ENCODE measurements at regions not wholly inside any gene's neighbourhood (a gene's known extent, or its start where the extent isn't known, plus 50 kb on each side); places are given as distances from the start of the nearest gene placed in this dataset.
"Not testable (repeated sequence)": the region's sequence is repeated elsewhere in the genome, so short reads cannot be mapped to it uniquely, and the experiment has no call there.

DNA sequence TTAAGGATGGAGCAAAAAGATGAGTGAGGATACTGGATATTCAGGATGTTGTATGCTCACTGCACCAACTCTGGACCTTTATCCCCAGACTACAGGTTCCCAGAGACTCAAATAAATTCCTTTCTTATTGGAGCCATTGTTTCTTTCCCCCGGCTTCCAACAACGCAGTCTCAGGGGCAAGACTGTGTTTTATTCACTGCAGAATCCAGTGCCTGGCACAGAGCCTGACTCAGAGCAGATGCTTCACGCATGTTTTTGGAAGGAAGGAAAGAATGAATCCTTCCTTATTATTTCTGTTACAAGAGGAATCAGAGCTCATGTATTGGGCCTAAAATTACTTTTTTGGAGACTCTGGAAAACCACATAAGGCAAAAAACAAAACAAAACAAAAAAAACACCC lies 96.0 kb upstream of the VGLL4 start:
- no peak for DNase-seq

- no peak for DNase-seq
These were observed 95.4 kb upstream of the VGLL4 start for GRCh38 chr3:11739123-11739522.

GRCh38 chr3:11737742-11738141 lies 94.0 kb upstream of the VGLL4 start:
- DNase-seq, result no peak

DNA sequence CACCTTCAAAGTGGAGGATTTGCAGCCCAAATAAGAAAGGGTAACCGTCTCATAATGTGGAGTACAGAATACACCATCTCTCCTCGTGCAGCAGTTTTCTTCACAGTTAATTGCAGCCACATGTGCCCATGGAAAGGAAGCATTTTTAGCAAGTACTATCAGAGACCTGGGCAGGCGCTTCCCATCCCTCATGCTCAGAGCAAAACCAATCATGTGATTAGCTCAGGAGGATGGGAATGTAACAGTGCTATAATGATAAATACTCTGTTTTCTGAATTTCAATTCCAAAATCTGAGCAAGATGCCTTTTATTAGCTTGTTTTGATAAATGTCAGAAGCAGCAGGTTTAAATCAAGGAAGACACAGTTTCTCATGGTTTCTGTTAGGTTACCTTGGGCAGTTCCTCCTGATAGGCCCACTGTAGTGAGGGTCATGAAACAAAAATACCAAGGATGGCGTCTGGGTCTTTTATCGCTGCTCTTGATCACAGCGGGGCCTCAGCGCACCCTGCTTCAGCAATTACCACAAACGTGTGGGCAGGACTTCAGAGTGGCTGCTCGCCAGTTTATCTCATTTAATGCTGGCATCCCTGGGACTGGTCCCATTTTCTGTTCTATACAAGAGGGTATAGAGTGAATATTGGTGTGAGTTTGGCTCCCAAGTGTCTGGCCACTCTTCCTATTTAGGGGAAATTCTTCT lies 92.6 kb upstream of the VGLL4 start:
- DNase-seq, result no peak

DNA sequence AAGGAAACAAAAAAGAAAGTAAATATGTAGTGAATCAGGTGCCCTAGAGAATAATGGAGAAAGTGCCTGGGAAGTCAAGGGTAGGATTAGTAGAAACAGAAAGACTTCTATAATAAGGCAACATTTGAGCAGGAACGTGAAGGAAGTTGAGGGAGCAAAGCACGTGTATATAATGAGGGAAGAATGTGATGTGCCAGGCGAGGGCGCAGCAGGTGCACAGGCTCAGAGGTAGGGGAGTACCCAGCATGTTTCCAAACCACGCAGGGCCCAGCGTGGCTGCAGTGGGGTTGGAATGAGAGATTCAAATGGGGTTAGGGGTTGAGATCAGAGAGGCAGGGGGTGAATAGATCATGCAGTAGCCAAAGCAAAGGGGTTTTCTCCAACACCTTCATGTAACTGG lies 91.9 kb upstream of the VGLL4 start:
- no peak for DNase-seq

DNA sequence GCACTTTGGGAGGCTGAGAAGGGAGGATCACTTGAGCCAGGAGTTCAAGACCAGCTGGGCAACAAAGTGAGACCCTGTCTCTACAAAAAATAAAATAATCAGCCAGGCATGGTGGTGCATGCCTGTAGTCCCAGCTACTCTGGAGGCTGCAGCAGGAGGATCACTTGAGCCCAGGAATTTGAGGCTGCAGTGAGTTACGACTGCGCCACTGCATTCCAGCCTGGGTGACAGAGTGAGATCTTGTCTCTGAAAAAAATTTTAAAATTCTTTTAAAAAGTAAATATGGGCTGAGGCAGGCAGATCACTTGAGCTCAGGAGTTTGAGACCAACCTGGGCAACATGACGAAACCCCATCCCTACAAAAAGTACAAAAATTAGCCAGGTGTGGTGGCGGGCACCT lies 91.4 kb upstream of the VGLL4 start:
- not testable (repeated sequence) for DNase-seq

DNA sequence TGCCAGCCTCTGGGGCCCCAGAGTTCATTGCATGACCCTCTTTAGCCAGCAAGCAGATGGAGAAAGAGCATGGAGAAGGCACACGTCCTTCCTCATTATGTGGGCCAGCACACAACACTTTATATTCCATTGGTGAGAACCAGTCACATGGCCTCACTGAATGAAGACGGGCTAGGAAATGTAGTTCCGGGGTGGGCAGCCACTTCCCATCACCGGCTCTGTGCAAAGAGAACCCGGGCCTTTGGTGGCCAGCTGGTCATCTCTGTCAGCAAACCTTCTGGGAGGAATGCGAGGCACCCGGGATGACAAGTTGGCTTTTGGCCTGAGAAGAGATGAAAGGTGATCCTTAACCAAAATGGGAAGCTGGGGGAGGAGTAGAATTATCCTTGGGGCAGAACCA lies 90.2 kb upstream of the VGLL4 start:
- DNase-seq, result no peak

GRCh38 chr3:11727207-11727606 lies 83.5 kb upstream of the VGLL4 start:
- no peak for DNase-seq

DNA sequence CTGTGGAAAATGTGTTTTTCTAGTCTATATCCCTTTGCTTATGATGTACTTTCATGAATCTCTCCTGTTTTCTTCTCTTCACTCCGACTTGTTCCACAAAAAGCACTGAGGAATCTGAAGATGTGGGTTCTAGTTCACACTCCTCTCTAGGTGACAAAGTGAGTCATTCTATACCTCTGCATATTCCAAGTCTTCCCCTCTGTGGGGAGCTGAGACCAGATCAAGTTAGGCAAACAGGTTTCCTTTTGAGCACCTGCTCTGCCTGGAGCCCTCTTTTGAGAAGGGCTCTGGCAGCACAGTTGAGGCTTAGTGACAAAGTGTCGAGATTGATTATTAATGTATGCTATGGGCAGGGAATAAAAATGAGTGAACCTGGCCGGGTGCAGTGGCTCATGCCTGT lies 82.4 kb upstream of the VGLL4 start:
- no peak for DNase-seq

DNA sequence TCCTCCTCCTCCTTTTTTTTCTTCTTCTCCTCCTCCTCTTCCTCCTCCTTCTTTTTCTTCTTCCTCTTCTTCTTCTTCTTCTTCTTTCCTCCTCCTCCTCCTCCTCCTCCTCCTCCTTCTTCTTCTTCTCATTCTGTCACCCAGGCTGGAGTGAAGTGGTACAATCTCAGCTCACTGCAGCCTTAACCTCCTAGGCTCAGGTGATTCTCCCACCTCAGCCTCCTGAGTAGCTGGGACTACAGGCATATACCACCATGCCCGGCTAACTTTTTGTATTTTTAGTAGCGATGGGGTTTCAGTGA lies 81.6 kb upstream of the VGLL4 start:
- not testable (repeated sequence) for DNase-seq

GRCh38 chr3:11724615-11725339 lies 81.1 kb upstream of the VGLL4 start:
- DNase-seq, result no peak

- no peak for DNase-seq
These were observed 77.8 kb upstream of the VGLL4 start for GRCh38 chr3:11721479-11721878.

DNA sequence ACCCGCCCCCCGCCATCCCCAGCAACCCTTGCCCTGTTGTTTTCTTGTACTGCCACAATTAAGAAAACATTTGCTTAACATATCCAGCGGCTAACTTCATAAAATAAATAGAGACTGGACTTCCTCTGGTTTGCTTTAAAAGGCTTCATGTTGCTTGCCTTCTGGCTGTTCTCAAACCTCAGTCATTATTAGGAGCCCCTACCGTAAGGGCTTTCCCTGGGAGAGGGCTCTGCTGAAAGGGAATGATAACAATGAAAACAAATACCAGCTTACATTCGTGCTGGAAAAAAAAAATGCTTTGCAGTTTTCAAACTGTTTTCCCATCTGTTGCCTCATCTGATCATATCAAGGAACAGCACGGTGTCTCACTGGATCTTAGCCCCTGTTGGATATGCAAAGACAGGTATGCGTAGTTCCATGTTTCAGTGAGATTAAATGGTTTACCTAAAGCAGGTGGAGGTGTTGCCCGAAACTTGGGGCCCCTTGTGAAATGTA lies 77.2 kb upstream of the VGLL4 start:
- DNase-seq, result no peak

- peak; percentile 87 for DNase-seq
These were observed 76.7 kb upstream of the VGLL4 start for GRCh38 chr3:11720304-11720898.

- DNase-seq, result peak; percentile 72
These were observed 75.9 kb upstream of the VGLL4 start for GRCh38 chr3:11719406-11720303.

- DNase-seq, result peak; percentile 55
These were observed 75.1 kb upstream of the VGLL4 start for GRCh38 chr3:11718637-11719405.

DNA sequence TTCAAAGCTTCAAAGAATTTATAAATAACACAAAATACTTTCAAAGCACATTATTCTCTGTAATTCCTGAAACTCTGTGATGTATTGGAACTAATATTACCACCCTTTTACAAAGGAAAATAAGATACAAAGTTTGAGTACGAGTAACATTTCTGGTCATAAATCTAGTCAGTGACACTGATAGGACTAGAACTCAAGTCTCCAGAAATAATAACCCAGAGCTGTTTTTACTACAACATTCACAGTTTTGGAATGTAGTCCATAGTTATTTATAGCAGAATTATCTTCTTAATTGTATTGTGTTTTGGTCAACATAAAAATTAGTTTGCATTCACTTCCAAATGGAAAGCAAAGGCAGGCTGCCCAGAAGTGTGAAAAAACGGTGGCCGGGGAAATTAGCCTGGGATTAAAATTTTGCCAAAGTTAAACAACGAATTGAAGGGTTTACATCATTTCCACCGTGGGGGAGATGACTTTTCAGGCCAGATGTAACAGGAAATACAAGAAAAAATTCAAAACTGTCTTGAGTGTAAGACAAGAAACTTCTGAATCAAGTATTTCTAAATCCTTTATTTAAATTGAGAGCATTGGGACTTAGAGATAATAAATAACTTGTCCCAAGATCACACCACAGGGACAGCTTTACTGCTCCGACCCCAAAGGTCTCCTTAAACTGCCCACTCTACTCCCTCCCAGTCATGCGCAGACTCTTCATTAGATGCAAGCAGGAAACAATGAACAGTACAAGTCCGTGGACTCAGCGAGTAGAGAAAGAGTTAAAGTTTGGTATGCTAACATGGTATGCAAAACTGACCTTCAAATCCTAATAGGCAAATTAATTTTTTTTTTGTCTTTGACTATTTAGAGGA lies 74.3 kb upstream of the VGLL4 start:
- no peak for DNase-seq

- no peak for DNase-seq
These were observed 73.6 kb upstream of the VGLL4 start for GRCh38 chr3:11717301-11717700.

DNA sequence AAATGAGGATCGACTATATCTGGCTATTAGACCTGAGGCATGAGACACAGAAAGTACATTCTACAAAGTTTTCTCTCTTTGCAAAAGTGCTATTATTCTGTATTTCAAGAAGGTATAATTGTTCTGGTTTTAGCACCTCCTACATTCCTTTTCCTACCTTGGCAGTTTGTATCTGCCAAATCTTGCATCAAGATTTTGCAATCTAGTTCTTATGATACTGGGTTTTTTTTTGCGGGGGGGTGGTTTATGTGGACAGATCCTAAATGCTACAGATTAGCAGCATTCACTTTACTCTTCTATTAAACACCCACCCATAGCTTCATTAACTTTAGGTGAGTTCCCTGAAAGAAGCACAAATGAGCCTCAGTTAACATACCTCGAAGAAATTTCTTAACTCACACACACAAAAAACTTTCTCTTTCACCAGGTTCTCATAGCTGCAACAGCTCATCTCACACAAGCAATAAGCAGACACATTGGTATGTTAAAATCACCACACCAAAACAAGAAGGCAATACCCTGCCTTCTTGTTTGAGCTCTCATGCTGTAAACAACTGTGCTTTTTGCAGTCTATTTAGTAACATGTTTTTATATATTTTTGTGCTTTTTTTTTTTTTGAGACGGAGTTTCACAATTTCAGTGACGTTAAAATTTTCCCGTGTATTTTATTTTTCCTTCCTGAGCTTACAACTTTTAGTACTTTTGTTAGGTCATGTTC lies 73.0 kb upstream of the VGLL4 start:
- DNase-seq, result no peak

DNA sequence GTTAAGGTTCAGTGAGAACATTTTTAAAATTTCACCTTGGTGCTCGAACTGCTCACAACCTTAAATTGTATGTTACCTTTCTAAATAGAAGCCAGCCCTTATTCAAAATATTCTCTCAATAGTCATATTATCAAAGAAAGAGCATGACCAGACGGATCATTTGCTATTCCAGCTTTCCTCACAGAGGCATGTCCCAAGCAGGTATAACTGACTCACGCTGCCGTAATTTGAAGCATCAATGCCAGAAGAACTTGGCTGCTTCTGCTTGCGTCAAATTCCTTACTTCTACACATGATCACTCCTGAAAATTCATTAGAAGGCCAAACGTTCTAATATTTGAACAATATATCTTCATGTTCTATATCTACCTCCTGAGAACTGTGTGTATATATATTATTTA lies 69.5 kb upstream of the VGLL4 start:
- DNase-seq, result no peak

GRCh38 chr3:11712646-11713045 lies 68.9 kb upstream of the VGLL4 start:
- DNase-seq, result no peak

Measured in NCI-H2029 treated with DMSO at 0.1 percent for 48 hours (cell line).